GM23338 (cell line): ENCODE measurements at regions not wholly inside any gene's neighbourhood (a gene's known extent, or its start where the extent isn't known, plus 50 kb on each side); places are given as distances from the start of the nearest gene placed in this dataset.

ENCODE experiments used
- ATAC-seq: fragments of 200-7000 bp; cut with Tn5 transposase; 3 replicates; pipeline ENCODE4 v1.9.1; 2020
- DNase-seq: peaks from one replicate; pipeline ENCODE4 v3.0.0-alpha.2; 2015; ENCODE audit warnings: low spot score
- H2AFZ ChIP-seq: fragments of 200-600 bp; sonication (generic); 2 replicates; pipeline ENCODE4 v1.8.0; 2016; ENCODE audit warnings: antibody characterized with exemption, mild to moderate bottlenecking, moderate library complexity
- H3F3A ChIP-seq: fragments of 200-600 bp; sonication (generic); replicated peaks from 2 replicates; pipeline ENCODE4 v1.8.0; 2017; ENCODE audit warnings: antibody characterized with exemption, mixed run types, low read depth
- H3K27ac ChIP-seq: fragments of 200-600 bp; sonication (generic); 2 replicates; pipeline ENCODE4 v1.6.1; 2016; ENCODE audit warnings: low read depth
- H3K27me3 ChIP-seq: fragments of 200-600 bp; sonication (generic); 2 replicates; pipeline ENCODE4 v1.8.0; 2016; ENCODE audit warnings: mild to moderate bottlenecking, mixed run types, moderate library complexity; ENCODE audit not compliant: insufficient read depth
- H3K36me3 ChIP-seq: fragments of 200-600 bp; sonication (generic); 2 replicates; pipeline ENCODE4 v1.8.0; 2016; ENCODE audit warnings: mild to moderate bottlenecking; ENCODE audit not compliant: insufficient read depth
- H3K4me1 ChIP-seq: fragments of 200-600 bp; sonication (generic); 2 replicates; pipeline ENCODE4 v1.8.0; 2016; ENCODE audit warnings: mild to moderate bottlenecking, moderate library complexity; ENCODE audit not compliant: insufficient read depth
- H3K4me2 ChIP-seq: fragments of 200-600 bp; sonication (generic); 2 replicates; pipeline ENCODE4 v1.7.1; 2017; ENCODE audit warnings: mixed run types
- H3K4me3 ChIP-seq: fragments of 200-600 bp; sonication (generic); 2 replicates; pipeline ENCODE4 v1.6.1; 2016; ENCODE audit warnings: mixed run types
- H3K79me2 ChIP-seq: fragments of 200-600 bp; sonication (generic); replicated peaks from 2 replicates; pipeline ENCODE4 v1.8.0; 2017; ENCODE audit warnings: mild to moderate bottlenecking; ENCODE audit not compliant: insufficient read depth
- H3K9me2 ChIP-seq: fragments of 200-600 bp; sonication (generic); 2 replicates; pipeline ENCODE4 v1.8.0; 2017; ENCODE audit not compliant: insufficient read depth
- H4K20me1 ChIP-seq: fragments of 200-600 bp; sonication (generic); replicated peaks from 2 replicates; pipeline ENCODE4 v1.8.0; 2017; ENCODE audit warnings: mild to moderate bottlenecking; ENCODE audit not compliant: insufficient read depth
- H3K27ac Mint-ChIP-seq: 2 replicates; pipeline ENCODE4 v1.8.0; 2020; ENCODE audit warnings: inconsistent platforms, mild to moderate bottlenecking, moderate library complexity, mixed read lengths
- H3K27me3 Mint-ChIP-seq: 3 replicates; pipeline ENCODE4 v1.8.0; 2022; ENCODE audit warnings: low read depth, mild to moderate bottlenecking, moderate library complexity, mixed read lengths, inconsistent platforms; ENCODE audit not compliant: insufficient read depth, poor library complexity
- H3K36me3 Mint-ChIP-seq: 3 replicates; pipeline ENCODE4 v1.8.0; 2021; ENCODE audit warnings: low read depth, mild to moderate bottlenecking, inconsistent platforms, moderate library complexity, mixed read lengths
- H3K4me1 Mint-ChIP-seq: 3 replicates; pipeline ENCODE4 v1.8.0; 2020; ENCODE audit warnings: mild to moderate bottlenecking, inconsistent platforms, mixed read lengths
- H3K4me3 Mint-ChIP-seq: 3 replicates; pipeline ENCODE4 v1.8.0; 2021; ENCODE audit warnings: moderate library complexity, mild to moderate bottlenecking, inconsistent platforms, mixed read lengths
- H3K9me3 Mint-ChIP-seq: 3 replicates; pipeline ENCODE4 v1.8.0; 2020; ENCODE audit warnings: moderate library complexity, mild to moderate bottlenecking, inconsistent platforms, mixed read lengths
- EZH2phosphoT487 ChIP-seq: fragments of 200-600 bp; sonication (generic); IDR thresholded peaks from one replicate; pipeline ENCODE4 v1.8.1; 2018; ENCODE audit warnings: antibody characterized with exemption; ENCODE audit not compliant: unreplicated experiment
- JUNB ChIP-seq: IDR thresholded peaks from one replicate; pipeline ENCODE4 v1.6.1; 2016; ENCODE audit warnings: antibody characterized with exemption; ENCODE audit not compliant: unreplicated experiment
- POLR2AphosphoS5 ChIP-seq: IDR thresholded peaks from 2 replicates; pipeline ENCODE4 v1.6.1; 2016; ENCODE audit warnings: antibody characterized with exemption, low read depth
- STAT1 ChIP-seq: IDR thresholded peaks from one replicate; pipeline ENCODE4 v1.6.1; 2016; ENCODE audit warnings: antibody characterized with exemption; ENCODE audit not compliant: unreplicated experiment
- ZNF114 ChIP-seq: fragments of 250-450 bp; sonication (Bioruptor Pico); IDR thresholded peaks from 2 replicates; pipeline ENCODE4 v1.5.0; 2020; ENCODE audit warnings: mild to moderate bottlenecking, moderate library complexity
- TF ChIP-seq, protein P1 (sequence below): fragments of 250-450 bp; sonication (Bioruptor Pico); IDR thresholded peaks from 2 replicates; pipeline ENCODE4 v1.5.0; 2020; ENCODE audit warnings: mild to moderate bottlenecking, moderate library complexity
- TF ChIP-seq, protein P2 (sequence below): IDR thresholded peaks from one replicate; pipeline ENCODE4 v1.6.1; 2018; ENCODE audit warnings: antibody characterized with exemption; ENCODE audit not compliant: unreplicated experiment

DNA sequence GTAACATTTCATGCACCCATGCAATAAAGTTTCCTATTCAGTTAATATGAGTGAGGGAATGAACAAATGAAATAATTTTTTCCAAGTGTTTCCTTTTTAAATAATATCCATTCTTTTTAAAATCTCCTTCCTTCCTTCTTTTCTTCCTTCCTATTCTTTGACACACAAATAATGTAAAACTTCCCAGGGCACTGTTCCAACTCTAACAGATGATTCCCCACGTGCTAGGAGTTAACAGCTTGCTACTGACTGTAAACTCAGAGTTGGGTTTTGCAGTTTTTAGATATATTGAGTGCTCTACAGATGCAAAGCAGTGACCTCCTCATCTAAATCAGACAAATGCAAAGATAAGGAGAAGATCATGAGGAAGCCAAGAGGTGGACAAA, 54.0 kb upstream of the POU2F1 start (continued):
- TF ChIP-seq, protein P1, sequence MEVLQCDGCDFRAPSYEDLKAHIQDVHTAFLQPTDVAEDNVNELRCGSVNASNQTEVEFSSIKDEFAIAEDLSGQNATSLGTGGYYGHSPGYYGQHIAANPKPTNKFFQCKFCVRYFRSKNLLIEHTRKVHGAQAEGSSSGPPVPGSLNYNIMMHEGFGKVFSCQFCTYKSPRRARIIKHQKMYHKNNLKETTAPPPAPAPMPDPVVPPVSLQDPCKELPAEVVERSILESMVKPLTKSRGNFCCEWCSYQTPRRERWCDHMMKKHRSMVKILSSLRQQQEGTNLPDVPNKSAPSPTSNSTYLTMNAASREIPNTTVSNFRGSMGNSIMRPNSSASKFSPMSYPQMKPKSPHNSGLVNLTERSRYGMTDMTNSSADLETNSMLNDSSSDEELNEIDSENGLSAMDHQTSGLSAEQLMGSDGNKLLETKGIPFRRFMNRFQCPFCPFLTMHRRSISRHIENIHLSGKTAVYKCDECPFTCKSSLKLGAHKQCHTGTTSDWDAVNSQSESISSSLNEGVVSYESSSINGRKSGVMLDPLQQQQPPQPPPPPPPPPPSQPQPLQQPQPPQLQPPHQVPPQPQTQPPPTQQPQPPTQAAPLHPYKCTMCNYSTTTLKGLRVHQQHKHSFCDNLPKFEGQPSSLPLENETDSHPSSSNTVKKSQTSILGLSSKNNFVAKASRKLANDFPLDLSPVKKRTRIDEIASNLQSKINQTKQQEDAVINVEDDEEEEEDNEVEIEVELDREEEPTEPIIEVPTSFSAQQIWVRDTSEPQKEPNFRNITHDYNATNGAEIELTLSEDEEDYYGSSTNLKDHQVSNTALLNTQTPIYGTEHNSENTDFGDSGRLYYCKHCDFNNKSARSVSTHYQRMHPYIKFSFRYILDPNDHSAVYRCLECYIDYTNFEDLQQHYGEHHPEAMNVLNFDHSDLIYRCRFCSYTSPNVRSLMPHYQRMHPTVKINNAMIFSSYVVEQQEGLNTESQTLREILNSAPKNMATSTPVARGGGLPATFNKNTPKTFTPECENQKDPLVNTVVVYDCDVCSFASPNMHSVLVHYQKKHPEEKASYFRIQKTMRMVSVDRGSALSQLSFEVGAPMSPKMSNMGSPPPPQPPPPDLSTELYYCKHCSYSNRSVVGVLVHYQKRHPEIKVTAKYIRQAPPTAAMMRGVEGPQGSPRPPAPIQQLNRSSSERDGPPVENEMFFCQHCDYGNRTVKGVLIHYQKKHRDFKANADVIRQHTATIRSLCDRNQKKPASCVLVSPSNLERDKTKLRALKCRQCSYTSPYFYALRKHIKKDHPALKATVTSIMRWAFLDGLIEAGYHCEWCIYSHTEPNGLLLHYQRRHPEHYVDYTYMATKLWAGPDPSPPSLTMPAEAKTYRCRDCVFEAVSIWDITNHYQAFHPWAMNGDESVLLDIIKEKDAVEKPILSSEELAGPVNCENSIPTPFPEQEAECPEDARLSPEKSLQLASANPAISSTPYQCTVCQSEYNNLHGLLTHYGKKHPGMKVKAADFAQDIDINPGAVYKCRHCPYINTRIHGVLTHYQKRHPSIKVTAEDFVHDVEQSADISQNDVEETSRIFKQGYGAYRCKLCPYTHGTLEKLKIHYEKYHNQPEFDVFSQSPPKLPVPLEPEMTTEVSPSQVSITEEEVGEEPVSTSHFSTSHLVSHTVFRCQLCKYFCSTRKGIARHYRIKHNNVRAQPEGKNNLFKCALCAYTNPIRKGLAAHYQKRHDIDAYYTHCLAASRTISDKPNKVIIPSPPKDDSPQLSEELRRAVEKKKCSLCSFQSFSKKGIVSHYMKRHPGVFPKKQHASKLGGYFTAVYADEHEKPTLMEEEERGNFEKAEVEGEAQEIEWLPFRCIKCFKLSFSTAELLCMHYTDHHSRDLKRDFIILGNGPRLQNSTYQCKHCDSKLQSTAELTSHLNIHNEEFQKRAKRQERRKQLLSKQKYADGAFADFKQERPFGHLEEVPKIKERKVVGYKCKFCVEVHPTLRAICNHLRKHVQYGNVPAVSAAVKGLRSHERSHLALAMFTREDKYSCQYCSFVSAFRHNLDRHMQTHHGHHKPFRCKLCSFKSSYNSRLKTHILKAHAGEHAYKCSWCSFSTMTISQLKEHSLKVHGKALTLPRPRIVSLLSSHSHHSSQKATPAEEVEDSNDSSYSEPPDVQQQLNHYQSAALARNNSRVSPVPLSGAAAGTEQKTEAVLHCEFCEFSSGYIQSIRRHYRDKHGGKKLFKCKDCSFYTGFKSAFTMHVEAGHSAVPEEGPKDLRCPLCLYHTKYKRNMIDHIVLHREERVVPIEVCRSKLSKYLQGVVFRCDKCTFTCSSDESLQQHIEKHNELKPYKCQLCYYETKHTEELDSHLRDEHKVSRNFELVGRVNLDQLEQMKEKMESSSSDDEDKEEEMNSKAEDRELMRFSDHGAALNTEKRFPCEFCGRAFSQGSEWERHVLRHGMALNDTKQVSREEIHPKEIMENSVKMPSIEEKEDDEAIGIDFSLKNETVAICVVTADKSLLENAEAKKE (CRISPR knock-in tag), result no peak
- TF ChIP-seq ZNF114 (no peak), STAT1 (no peak), EZH2phosphoT487 (no peak), JUNB (no peak), POLR2AphosphoS5 (no peak)
- TF ChIP-seq, protein P2, sequence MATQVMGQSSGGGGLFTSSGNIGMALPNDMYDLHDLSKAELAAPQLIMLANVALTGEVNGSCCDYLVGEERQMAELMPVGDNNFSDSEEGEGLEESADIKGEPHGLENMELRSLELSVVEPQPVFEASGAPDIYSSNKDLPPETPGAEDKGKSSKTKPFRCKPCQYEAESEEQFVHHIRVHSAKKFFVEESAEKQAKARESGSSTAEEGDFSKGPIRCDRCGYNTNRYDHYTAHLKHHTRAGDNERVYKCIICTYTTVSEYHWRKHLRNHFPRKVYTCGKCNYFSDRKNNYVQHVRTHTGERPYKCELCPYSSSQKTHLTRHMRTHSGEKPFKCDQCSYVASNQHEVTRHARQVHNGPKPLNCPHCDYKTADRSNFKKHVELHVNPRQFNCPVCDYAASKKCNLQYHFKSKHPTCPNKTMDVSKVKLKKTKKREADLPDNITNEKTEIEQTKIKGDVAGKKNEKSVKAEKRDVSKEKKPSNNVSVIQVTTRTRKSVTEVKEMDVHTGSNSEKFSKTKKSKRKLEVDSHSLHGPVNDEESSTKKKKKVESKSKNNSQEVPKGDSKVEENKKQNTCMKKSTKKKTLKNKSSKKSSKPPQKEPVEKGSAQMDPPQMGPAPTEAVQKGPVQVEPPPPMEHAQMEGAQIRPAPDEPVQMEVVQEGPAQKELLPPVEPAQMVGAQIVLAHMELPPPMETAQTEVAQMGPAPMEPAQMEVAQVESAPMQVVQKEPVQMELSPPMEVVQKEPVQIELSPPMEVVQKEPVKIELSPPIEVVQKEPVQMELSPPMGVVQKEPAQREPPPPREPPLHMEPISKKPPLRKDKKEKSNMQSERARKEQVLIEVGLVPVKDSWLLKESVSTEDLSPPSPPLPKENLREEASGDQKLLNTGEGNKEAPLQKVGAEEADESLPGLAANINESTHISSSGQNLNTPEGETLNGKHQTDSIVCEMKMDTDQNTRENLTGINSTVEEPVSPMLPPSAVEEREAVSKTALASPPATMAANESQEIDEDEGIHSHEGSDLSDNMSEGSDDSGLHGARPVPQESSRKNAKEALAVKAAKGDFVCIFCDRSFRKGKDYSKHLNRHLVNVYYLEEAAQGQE, result no peak

DNA sequence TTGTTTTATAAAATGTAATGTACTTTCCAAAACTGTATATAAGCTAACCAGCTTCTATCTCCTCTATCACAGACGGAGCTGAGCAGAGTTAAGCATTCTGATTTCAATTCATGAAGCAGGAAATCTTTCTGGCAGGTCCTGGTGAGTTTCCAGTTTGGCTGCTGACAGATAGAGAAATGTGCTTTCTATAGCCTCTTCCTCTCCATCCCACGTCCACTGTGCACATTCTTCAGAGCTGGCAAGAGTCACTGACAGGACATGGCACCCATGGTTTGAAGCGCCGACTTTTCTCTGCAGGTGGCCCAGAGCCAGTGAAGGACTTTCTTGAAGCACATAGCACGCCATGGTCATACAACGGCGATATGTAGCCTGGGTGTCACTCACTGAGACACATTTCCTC, 52.3 kb upstream of the POU2F1 start:
- Mint-ChIP-seq H3K36me3 (no peaks in the 10 kb centered on the region), H3K27me3 (peaks cover 2% of the 10 kb centered on the region), H3K4me1 (peaks cover 39% of the 10 kb centered on the region), H3K4me3 (no peak overlapping the region), H3K9me3 (no peaks in the 10 kb centered on the region; the same call in 1 of the 3 replicates), H3K27ac (no peak overlapping the region)
- Histone ChIP-seq H3K9me2 (no peaks in the 10 kb centered on the region), H3K4me2 (no peak overlapping the region), H3K4me1 (peaks cover 36% of the 10 kb centered on the region), H3F3A (no peaks in the 10 kb centered on the region), H3K27me3 (no peaks in the 10 kb centered on the region), H4K20me1 (no peaks in the 10 kb centered on the region), H3K36me3 (no peaks in the 10 kb centered on the region), H3K79me2 (no peaks in the 10 kb centered on the region), H3K27ac (no peak overlapping the region), H3K4me3 (no peak overlapping the region), H2AFZ (peak overlapping the region; percentile 40; the same call in 1 of the 2 replicates)
- no peak for TF ChIP-seq EZH2phosphoT487
- ATAC-seq, result no peak
- no peak for DNase-seq
